ENCODE measurements at regions not wholly inside any gene's neighbourhood (a gene's known extent, or its start where the extent isn't known, plus 50 kb on each side); places are given as distances from the start of the nearest gene placed in this dataset.

DNA sequence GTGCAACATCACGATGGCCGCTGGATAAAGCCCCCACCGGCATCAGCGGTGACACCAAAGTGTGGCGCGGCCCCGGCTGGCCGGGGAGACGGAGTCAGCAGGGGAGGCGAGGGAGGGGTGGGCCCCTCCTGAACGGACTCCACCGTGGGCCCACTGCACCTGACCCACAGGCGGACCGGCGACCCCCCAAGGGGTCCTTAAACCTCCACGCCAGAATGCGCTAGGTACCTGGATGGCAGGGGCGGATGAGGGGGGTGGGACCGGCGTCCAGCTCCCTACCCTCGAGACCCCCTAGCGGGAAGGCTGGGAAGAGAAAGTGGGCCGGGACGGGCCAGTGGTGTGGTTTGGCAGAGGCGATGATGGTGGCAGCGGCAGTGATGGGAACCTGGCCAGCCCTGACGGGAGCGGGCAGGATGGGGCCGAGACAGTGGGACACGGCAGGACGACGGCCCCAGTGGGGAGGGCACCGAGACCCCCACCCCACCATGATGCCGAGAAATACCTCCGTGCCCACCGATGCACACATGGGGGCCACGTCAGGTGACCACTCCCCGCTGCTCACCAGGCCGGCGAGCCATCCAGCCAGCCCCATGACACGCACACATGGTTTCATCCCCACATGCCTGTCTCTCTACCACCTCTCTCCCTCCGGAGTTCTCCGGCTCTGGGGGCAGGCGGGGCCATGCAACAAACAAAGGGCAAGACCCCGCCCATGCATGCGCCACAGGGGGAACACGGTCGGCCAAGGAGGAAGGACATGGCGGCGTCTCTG lies 771.9 kb upstream of the DEFB115 start:
- TF ChIP-seq, protein P1, sequence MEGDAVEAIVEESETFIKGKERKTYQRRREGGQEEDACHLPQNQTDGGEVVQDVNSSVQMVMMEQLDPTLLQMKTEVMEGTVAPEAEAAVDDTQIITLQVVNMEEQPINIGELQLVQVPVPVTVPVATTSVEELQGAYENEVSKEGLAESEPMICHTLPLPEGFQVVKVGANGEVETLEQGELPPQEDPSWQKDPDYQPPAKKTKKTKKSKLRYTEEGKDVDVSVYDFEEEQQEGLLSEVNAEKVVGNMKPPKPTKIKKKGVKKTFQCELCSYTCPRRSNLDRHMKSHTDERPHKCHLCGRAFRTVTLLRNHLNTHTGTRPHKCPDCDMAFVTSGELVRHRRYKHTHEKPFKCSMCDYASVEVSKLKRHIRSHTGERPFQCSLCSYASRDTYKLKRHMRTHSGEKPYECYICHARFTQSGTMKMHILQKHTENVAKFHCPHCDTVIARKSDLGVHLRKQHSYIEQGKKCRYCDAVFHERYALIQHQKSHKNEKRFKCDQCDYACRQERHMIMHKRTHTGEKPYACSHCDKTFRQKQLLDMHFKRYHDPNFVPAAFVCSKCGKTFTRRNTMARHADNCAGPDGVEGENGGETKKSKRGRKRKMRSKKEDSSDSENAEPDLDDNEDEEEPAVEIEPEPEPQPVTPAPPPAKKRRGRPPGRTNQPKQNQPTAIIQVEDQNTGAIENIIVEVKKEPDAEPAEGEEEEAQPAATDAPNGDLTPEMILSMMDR (IDR thresholded peaks at IDR 0.05), result no peak
- TF ChIP-seq POLR2A (IDR thresholded peaks at IDR 0.05), result no peak
